CD4-positive, alpha-beta T cell treated with Interleukin-21 for 1 hour (primary cell): ENCODE measurements at regions not wholly inside any gene's neighbourhood (a gene's known extent, or its start where the extent isn't known, plus 50 kb on each side); places are given as distances from the start of the nearest gene placed in this dataset.

ENCODE experiments used
- DNase-seq: peaks from one replicate; pipeline ENCODE4 v3.0.0-alpha.2; 2020

DNA sequence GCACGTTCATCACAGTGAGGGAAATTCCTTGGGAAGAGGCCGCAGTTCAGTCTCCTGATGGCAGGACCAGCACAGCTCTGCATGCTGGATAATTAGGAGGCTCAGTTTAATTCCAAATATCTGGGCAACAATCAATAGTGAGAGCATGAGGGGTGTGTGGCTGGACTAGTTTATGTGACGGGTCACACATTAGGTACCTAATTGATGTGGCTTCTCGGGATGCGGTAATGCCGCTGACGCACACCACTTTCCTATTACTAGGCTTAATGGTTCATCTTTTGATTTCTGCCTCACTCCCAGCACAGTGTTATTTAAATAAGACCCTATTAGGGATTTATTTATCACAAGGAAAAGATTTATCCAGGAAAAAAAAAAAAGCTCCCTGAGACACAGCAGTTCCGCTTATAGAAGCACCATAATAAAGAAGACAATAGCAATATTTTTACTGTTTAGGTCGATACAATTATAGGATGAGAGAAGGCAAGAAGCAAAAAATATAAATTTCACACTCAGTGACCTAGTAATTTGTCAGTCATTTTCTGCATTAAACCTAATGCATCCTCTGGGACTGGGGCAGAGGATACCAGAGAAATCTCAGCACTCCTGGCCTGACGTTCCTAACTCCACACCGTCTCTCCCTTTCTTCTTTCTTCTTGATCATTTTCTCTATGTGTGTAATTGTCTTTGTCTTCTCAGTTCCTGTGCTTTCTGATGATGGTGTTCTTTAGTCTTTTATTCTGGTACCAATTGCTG is 264.7 kb upstream of the SLC14A2 start:
- no peak for DNase-seq

GRCh38 chr18:45352874-45353273 is 262.4 kb upstream of the SLC14A2 start:
- no peak for DNase-seq

GRCh38 chr18:45353530-45353929 is 261.7 kb upstream of the SLC14A2 start:
- no peak for DNase-seq

GRCh38 chr18:45355944-45356520 is 259.2 kb upstream of the SLC14A2 start:
- no peak for DNase-seq

DNA sequence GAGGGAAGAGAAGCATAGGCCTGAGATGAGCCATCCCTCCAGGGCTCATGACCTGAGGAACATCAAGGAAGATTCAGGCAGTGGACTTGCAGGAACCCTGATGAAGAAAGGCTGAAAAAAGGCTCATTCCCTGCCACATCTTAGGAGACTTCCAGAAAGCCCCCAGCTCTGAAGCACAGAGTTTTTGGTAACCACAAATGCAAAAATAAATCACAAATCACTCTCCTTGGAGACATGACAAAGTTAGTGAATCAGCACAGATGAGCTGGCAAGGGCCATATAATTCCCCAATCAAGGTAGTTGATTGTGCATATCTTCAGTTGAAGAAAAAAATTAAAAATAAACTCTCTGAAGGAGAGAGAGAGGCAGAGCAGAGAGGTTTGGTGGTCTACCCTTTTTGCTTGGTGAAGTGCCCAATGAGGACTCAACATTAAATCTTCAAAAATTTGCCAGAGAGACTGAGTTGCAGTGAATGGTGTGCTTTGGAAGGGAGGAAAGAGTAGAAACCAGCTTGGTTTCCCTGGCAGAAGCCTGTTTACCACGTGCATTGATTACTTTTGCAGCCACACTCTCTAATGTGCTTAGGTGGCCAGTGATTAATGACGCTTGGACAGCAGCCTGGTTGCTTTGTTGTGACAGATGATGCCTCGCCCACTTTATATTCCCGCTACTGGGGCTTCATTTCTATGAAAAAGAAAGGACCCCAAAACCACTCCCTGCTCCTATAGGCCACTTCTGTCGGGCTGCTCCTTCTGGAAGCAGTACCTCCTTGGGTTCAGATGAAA is 257.4 kb upstream of the SLC14A2 start:
- no peak for DNase-seq

DNA sequence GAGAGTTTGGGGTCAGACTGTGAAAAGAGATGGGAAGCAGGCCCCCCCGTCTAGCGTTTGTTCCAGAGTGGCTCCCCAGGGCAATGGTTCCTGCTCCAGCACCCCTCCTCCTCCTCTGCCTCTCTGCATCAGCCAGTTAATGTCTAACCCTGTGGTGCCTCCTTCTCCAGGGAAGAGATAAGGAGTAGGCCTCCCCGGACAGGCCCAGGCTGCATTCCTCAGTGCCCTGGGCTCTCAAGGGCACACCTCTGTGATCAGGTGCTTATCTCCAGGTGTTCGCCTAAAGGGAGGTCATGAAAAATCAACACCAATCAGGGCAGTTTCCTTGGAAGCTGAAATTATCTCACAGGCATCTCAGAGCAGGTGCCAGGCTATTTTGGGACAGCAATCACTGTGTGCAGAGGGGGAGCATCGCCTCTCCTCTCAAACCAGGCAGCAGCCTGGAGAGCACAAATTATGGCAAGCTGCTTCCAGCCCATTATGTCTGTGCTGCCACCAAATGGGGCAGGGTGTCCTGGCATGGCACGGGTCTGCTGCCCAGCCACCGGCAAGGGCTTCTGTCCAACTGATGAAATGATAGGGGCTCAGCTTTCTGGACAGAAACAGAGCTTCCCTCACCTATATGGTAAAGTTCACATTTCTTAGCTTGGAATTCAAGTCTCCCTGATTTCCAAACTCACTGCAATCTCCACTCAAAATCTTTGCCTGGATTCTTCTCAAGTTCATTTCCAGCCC is 255.8 kb upstream of the SLC14A2 start:
- no peak for DNase-seq

DNA sequence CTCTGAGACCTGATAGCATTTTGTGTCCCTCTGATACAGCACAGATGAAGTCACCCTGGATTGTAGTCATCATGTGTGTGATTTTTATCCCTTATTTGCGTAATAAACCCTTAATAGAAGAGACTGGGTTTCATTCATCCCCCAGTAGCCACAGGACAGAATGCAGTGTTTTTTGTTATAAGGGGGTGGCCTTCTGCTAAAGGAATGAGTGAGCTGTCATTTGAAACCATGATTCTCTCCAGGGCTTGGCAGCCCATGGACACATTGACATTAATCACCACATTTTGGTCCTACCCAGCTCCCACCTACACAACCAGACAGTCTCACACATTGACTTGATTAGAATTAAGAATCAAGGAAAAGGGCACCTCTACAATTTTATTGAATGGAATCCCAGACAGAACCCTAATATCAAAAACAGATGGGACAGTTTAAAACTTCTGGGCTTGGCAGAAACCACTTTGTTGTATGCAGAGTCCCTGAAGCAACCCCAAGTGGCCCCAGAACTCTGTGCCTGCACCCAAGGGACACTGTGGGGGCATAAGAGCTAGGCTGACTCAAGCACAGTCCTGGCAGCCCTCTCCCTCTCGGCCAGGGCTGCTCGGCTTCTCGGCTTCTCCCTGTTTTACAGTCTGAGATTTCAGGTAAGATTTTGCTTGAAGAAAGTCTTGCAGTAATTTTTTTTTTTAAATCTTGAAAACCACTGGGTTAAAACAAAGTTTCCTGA is 254.0 kb upstream of the SLC14A2 start:
- DNase-seq, result no peak

DNA sequence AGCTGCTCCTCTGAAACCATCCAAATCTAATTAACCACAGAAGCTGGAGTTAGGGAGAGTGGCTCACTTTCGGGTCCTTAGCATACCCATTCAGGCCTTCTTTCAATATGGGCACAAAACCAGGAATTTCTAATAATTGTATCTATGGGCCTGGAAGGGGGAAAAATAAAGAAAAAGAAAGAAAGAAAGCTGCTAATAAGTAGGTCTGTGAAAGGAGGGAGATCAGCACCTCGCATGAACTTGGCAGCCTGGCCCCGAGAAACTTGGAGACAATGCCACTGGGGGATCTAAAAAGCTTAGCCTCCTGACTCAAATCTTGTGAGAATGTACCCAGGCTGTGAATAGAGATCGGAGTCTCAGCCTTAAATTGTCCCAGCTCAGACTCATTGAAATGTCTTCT is 252.1 kb upstream of the SLC14A2 start:
- DNase-seq, result no peak

- no peak for DNase-seq
These were observed 249.4 kb upstream of the SLC14A2 start for GRCh38 chr18:45365835-45366234.

GRCh38 chr18:45370255-45371010 is 244.8 kb upstream of the SLC14A2 start:
- no peak for DNase-seq

GRCh38 chr18:45373286-45373880 is 241.9 kb upstream of the SLC14A2 start:
- DNase-seq, result no peak

DNA sequence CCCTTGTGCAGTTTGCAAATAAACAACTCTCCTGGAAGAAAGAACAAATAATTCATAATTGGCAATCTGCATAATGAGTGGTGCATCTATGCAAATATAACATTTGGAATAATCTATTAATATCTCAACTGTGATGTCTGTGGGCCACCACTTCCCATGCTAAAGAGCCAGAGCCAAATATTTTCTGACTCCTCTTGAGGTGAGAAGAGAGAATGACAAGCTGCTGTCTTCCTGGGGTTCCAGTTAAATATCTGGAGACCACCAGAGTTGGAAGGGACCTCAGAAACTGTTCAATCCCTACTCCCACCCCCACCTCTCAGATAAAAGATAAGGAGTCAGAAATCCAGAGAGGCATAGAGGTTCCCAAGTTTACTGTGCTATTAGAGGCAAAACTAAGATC is 241.0 kb upstream of the SLC14A2 start:
- no peak for DNase-seq

- DNase-seq, result no peak
These were observed 240.2 kb upstream of the SLC14A2 start for GRCh38 chr18:45374878-45375630.

GRCh38 chr18:45376193-45376592 is 239.1 kb upstream of the SLC14A2 start:
- DNase-seq, result no peak

GRCh38 chr18:45378308-45378707 is 237.0 kb upstream of the SLC14A2 start:
- DNase-seq, result no peak

GRCh38 chr18:45378933-45379332 is 236.3 kb upstream of the SLC14A2 start:
- no peak for DNase-seq

- no peak for DNase-seq
These were observed 235.4 kb upstream of the SLC14A2 start for GRCh38 chr18:45379903-45380302.

GRCh38 chr18:45381282-45381681 is 234.0 kb upstream of the SLC14A2 start:
- DNase-seq, result no peak

- DNase-seq, result no peak
These were observed 232.0 kb upstream of the SLC14A2 start for GRCh38 chr18:45383228-45383627.

DNA sequence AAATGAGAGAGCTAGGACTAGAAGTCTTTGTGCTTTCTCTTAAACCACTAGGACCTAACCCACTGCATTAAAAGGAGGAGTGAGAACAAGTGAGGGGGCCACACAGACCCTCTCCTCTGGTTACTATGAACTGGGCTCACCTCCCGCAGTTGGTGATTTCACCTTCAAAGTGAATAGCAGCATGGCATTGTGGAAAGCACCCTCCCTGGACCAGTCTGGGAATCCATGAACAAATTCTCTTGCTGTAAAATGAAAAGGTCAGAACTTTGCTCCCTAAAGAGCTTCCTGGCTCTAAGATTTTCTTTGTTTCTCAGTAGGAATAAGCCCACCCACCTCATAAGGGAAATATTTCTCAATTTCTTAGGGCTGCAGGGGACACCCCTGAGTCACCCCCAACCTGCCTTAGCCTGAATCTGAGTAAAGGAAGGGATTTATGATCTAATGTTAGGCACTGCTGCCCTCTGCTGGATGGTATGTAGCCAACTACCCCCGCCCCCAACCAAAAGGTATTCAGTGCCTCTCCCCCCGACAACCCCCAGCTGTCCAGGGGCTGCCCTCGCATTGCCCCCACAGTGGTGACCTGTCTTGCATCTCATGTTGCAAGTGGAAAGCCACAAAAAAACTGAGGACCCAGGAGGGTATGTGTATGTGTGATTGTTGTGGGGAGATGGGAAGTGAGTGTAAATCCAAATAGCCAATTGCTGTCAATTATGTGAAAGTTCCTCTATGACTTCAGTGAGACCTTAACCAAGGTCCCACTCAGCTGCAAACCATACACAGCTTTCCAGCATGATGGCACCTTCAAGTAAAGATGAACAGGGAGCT is 230.9 kb upstream of the SLC14A2 start:
- peak; percentile 41 for DNase-seq
